DOHH2 (cell line): ENCODE measurements at regions not wholly inside any gene's neighbourhood (a gene's known extent, or its start where the extent isn't known, plus 50 kb on each side); places are given as distances from the start of the nearest gene placed in this dataset.

Source experiments
- H3F3A ChIP-seq: fragments of 200-600 bp; sonication (generic), shearing (Covaris generic); 2 replicates; pipeline ENCODE4 v1.6.0; 2016; ENCODE audit warnings: antibody characterized with exemption, mild to moderate bottlenecking; ENCODE audit not compliant: control insufficient read depth, insufficient read depth
- H3K27ac ChIP-seq: fragments of 200-600 bp; sonication (generic); 2 replicates; pipeline ENCODE4 v1.5.1; 2014; ENCODE audit warnings: low read depth, mild to moderate bottlenecking, low read length, moderate library complexity
- H3K27me3 ChIP-seq: fragments of 200-600 bp; sonication (generic); 2 replicates; pipeline ENCODE4 v1.6.1; 2014; ENCODE audit warnings: mild to moderate bottlenecking, low read length, mixed read lengths; ENCODE audit not compliant: control insufficient read depth
- H3K36me3 ChIP-seq: fragments of 200-600 bp; sonication (generic); 2 replicates; pipeline ENCODE4 v1.6.1; 2014; ENCODE audit warnings: mild to moderate bottlenecking, low read length, moderate library complexity, mixed read lengths; ENCODE audit not compliant: control insufficient read depth
- H3K4me1 ChIP-seq: fragments of 200-600 bp; sonication (generic); 2 replicates; pipeline ENCODE4 v1.6.1; 2014; ENCODE audit warnings: mild to moderate bottlenecking, low read length, mixed read lengths; ENCODE audit not compliant: control insufficient read depth
- H3K4me2 ChIP-seq: fragments of 200-600 bp; sonication (generic); 2 replicates; pipeline ENCODE4 v1.6.0; 2014; ENCODE audit warnings: mild to moderate bottlenecking, low read length, moderate library complexity
- H3K4me3 ChIP-seq: fragments of 200-600 bp; sonication (generic); 2 replicates; pipeline ENCODE4 v1.5.1; 2014; ENCODE audit warnings: mild to moderate bottlenecking, low read length, mixed read lengths
- H3K79me2 ChIP-seq: fragments of 200-600 bp; sonication (generic); 2 replicates; pipeline ENCODE4 v1.6.1; 2014; ENCODE audit warnings: mild to moderate bottlenecking, low read length, mixed read lengths; ENCODE audit not compliant: control insufficient read depth
- H3K9me2 ChIP-seq: fragments of 200-600 bp; sonication (generic); replicated peaks from 2 replicates; pipeline ENCODE4 v1.6.1; 2014; ENCODE audit warnings: mild to moderate bottlenecking, low read length, mixed read lengths; ENCODE audit not compliant: control insufficient read depth
- H3K9me3 ChIP-seq: fragments of 200-600 bp; sonication (generic); 2 replicates; pipeline ENCODE4 v1.6.1; 2014; ENCODE audit warnings: antibody characterized with exemption, low read length, mixed read lengths; ENCODE audit not compliant: control insufficient read depth, insufficient read depth
- H4K20me1 ChIP-seq: fragments of 200-600 bp; sonication (generic); 2 replicates; pipeline ENCODE4 v1.6.0; 2014; ENCODE audit warnings: low read depth, mild to moderate bottlenecking, antibody characterized with exemption, low read length, moderate library complexity; ENCODE audit not compliant: control insufficient read depth, insufficient read depth
- CTCF ChIP-seq: fragments of 200-600 bp; sonication (generic); IDR thresholded peaks from one replicate; pipeline ENCODE4 v1.5.1; 2014; ENCODE audit warnings: antibody characterized with exemption, mild to moderate bottlenecking, low read depth, low read length; ENCODE audit not compliant: poor library complexity, severe bottlenecking
- EZH2phosphoT487 ChIP-seq: fragments of 200-600 bp; sonication (generic); IDR thresholded peaks from 2 replicates; pipeline ENCODE4 v1.6.1; 2017; ENCODE audit warnings: borderline replicate concordance, mild to moderate bottlenecking, antibody characterized with exemption, low read length, moderate library complexity, mixed read lengths

GRCh38 chr2:225993430-225993829 is 593.9 kb downstream of the NYAP2 start:
- H3F3A ChIP-seq, result no peaks in the 10 kb centered on the region
- H3K79me2 ChIP-seq, result no peaks in the 10 kb centered on the region
- TF ChIP-seq EZH2phosphoT487 (no peak), CTCF (no peak)
- no peaks in the 10 kb centered on the region for H3K27me3 ChIP-seq
- peaks cover 9% of the 10 kb centered on the region for H3K4me1 ChIP-seq
- no peaks in the 10 kb centered on the region for H3K9me2 ChIP-seq
- no peak overlapping the region for H3K27ac ChIP-seq
- no peaks in the 10 kb centered on the region for H4K20me1 ChIP-seq
- H3K9me3 ChIP-seq, result no peaks in the 10 kb centered on the region
- H3K4me2 ChIP-seq, result no peak overlapping the region
- H3K4me3 ChIP-seq, result no peak overlapping the region
- H3K36me3 ChIP-seq, result no peaks in the 10 kb centered on the region

- H3K79me2 ChIP-seq, result no peaks in the 10 kb centered on the region
- H3K27me3 ChIP-seq, result no peaks in the 10 kb centered on the region
- H3K36me3 ChIP-seq, result no peaks in the 10 kb centered on the region
- H3K4me1 ChIP-seq, result no peaks in the 10 kb centered on the region
- no peak overlapping the region for H3K4me2 ChIP-seq
- H3K9me3 ChIP-seq, result no peaks in the 10 kb centered on the region
- H3K9me2 ChIP-seq, result no peaks in the 10 kb centered on the region
- no peak overlapping the region for H3K4me3 ChIP-seq
- H4K20me1 ChIP-seq, result no peaks in the 10 kb centered on the region
- no peaks in the 10 kb centered on the region for H3F3A ChIP-seq
- no peak overlapping the region for H3K27ac ChIP-seq
- TF ChIP-seq CTCF, result no peak
- TF ChIP-seq EZH2phosphoT487, result no peak
Measured at GRCh38 chr2:225989809-225990208, 590.3 kb downstream of the NYAP2 start.

GRCh38 chr2:225980372-225980771 is 580.9 kb downstream of the NYAP2 start:
- Histone ChIP-seq H3K9me2 (no peaks in the 10 kb centered on the region), H3K79me2 (no peaks in the 10 kb centered on the region), H3K27me3 (no peaks in the 10 kb centered on the region), H3K4me3 (no peak overlapping the region), H4K20me1 (no peaks in the 10 kb centered on the region), H3F3A (no peaks in the 10 kb centered on the region), H3K9me3 (no peaks in the 10 kb centered on the region), H3K4me1 (no peaks in the 10 kb centered on the region), H3K4me2 (no peak overlapping the region), H3K27ac (no peak overlapping the region), H3K36me3 (no peaks in the 10 kb centered on the region)
- TF ChIP-seq CTCF (no peak), EZH2phosphoT487 (no peak)

GRCh38 chr2:225971433-225971832 is 571.9 kb downstream of the NYAP2 start:
- H3K36me3 ChIP-seq, result no peaks in the 10 kb centered on the region
- TF ChIP-seq EZH2phosphoT487 (no peak), CTCF (no peak)
- H3K27ac ChIP-seq, result no peak overlapping the region
- H3K4me2 ChIP-seq, result no peak overlapping the region
- H4K20me1 ChIP-seq, result no peaks in the 10 kb centered on the region
- H3K9me2 ChIP-seq, result no peaks in the 10 kb centered on the region
- H3K9me3 ChIP-seq, result peaks cover 8% of the 10 kb centered on the region; the same call in 1 of the 2 replicates
- no peak overlapping the region for H3K4me3 ChIP-seq
- no peaks in the 10 kb centered on the region for H3K27me3 ChIP-seq
- H3K4me1 ChIP-seq, result no peaks in the 10 kb centered on the region
- H3K79me2 ChIP-seq, result no peaks in the 10 kb centered on the region
- H3F3A ChIP-seq, result no peaks in the 10 kb centered on the region
